ENCODE measurements at regions not wholly inside any gene's neighbourhood (a gene's known extent, or its start where the extent isn't known, plus 50 kb on each side); places are given as distances from the start of the nearest gene placed in this dataset.

GRCh38 chr6:95240514-95240913 is 336.8 kb upstream of the MANEA start (continued):
- TF ChIP-seq MGA (IDR thresholded peaks at IDR 0.05): no peak
- no peak for TF ChIP-seq BMI1 (IDR thresholded peaks at IDR 0.05; ENCODE audit: low read length)
- TF ChIP-seq FOXK1 (CRISPR knock-in tag; IDR thresholded peaks at IDR 0.05; ENCODE audit: borderline replicate concordance): no peak
- TF ChIP-seq HNRNPL (IDR thresholded peaks at IDR 0.05; ENCODE audit: low read depth, low read length): no peak
- TF ChIP-seq C11orf30 (IDR thresholded peaks at IDR 0.05; ENCODE audit: low read depth): no peak
- no peak for TF ChIP-seq SIX5 (IDR thresholded peaks at IDR 0.05; ENCODE audit: borderline replicate concordance in 1 of 2, insufficient read depth in 1 of 2, low read depth in 1 of 2, low read length in 2 of 2)
- TF ChIP-seq CREB3 (tag; conservative IDR thresholded peaks at IDR 0.05; ENCODE audit: low read depth): no peak
- TF ChIP-seq HINFP (tag; conservative IDR thresholded peaks at IDR 0.05; ENCODE audit: low read depth): no peak
